ENCODE measurements at regions not wholly inside any gene's neighbourhood (a gene's known extent, or its start where the extent isn't known, plus 50 kb on each side); places are given as distances from the start of the nearest gene placed in this dataset.

DNA sequence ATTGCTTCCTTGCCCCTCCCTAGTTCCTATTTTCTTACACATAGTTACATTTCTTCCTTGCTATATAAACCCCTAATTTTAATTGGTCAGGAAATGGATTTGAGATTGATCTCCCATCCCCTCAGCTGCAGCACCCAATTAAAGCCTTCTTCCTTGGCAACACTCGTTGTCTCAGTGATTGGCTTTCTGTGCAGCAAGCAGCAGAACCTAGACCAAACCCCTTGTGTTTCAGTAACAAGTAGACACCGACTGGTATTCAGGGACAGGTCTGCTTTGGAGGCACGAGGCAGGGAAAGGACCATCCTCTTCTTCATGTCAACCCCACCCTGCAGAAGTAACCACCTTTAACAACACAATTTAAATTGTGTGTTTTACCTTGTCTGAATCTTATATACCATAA lies 152.6 kb downstream of the RPAP3 start:
- FAIRE-seq, result no peak
- TF ChIP-seq, protein P1, sequence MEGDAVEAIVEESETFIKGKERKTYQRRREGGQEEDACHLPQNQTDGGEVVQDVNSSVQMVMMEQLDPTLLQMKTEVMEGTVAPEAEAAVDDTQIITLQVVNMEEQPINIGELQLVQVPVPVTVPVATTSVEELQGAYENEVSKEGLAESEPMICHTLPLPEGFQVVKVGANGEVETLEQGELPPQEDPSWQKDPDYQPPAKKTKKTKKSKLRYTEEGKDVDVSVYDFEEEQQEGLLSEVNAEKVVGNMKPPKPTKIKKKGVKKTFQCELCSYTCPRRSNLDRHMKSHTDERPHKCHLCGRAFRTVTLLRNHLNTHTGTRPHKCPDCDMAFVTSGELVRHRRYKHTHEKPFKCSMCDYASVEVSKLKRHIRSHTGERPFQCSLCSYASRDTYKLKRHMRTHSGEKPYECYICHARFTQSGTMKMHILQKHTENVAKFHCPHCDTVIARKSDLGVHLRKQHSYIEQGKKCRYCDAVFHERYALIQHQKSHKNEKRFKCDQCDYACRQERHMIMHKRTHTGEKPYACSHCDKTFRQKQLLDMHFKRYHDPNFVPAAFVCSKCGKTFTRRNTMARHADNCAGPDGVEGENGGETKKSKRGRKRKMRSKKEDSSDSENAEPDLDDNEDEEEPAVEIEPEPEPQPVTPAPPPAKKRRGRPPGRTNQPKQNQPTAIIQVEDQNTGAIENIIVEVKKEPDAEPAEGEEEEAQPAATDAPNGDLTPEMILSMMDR (IDR thresholded peaks at IDR 0.05; ENCODE audit: insufficient read depth, missing control alignments), result no peak
- DNase-seq (ENCODE audit: insufficient read length, low spot score), result no peak

DNA sequence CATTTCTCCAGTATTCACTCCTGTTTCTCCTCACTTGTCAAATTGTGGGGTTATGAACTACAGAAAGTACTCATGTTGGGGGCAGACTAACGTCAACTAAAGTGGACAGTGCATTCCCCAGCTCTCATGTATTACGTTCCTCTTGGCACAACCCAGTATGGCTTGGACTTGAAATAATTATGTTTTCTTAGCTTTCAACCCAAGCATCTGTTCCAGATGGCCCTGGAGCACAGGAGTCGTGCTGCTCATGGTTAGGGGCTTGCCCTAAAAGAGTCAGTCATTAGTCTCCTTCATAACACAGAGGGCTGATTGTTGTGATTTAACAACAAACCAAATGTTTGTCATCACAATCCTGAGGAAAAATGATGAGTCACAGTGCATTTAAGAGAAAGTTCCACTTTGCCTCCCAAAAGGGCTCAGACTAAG lies 154.4 kb downstream of the RPAP3 start:
- TF ChIP-seq, protein P1 (IDR thresholded peaks at IDR 0.05; ENCODE audit: insufficient read depth, missing control alignments), result no peak
- FAIRE-seq (no peak), DNase-seq (ENCODE audit: insufficient read length, low spot score) (no peak)

DNA sequence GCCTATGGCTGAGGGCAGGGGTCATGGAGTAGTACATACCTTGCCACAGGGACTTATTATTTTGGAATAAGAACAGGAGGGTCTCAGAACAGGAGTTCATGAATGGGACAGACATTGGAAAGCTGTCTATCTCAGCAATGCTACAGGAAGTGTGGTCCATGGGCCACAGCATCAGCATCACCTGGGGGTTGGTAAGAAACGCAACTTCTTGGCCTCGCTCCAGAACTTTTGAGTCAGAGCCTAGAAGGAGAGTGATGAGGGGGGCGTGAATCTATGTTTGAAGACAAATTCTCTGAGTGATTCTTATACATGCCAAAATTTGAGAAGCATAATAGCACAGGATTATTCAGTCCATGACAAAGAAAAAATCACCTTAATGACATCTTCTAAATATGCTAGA lies 156.6 kb downstream of the RPAP3 start:
- TF ChIP-seq, protein P1 (IDR thresholded peaks at IDR 0.05; ENCODE audit: insufficient read depth, missing control alignments), result no peak
- FAIRE-seq (no peak), DNase-seq (ENCODE audit: insufficient read length, low spot score) (no peak)

DNA sequence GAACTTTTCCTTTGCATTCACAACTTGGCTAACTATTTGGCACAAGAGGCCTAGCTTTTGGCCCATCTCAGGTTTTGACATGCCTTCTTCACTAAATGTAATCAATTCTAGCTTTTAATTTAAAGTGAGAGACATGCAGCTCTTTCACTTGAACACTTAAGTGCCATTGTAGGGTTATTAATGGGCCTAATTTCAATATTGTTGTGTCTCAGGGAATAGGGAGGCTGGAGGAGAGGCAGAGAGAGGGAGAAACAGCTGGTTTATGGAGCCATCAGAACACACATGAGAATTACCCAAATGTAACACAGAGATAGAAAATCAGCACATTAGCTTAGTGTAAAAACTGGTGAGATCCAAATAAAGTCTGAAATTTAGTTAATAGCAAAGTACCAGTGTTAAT lies 157.4 kb downstream of the RPAP3 start:
- FAIRE-seq, result no peak
- no peak for DNase-seq (ENCODE audit: insufficient read length, low spot score)
- TF ChIP-seq, protein P1 (IDR thresholded peaks at IDR 0.05; ENCODE audit: insufficient read depth, missing control alignments), result no peak

DNA sequence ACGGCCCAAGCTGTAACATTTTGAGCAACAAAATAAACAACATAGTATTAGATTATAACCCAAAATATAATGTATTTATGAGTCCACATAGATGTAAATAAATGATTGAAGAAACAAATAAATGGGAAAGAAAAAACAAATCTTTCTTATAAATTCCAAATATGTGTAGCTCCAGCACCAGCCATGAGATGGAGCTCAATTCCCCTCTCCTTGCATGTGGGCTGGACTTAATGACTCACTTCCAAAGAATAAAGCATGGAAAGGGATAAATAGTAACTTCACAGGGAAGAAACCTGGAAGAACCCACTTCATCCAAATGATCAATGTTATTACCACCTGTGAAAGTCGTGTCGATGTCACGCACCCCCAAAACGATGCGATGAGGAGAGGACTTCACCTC lies 158.8 kb downstream of the RPAP3 start:
- FAIRE-seq (no peak), DNase-seq (ENCODE audit: insufficient read length, low spot score) (no peak)
- TF ChIP-seq, protein P1 (IDR thresholded peaks at IDR 0.05; ENCODE audit: insufficient read depth, missing control alignments), result no peak

DNA sequence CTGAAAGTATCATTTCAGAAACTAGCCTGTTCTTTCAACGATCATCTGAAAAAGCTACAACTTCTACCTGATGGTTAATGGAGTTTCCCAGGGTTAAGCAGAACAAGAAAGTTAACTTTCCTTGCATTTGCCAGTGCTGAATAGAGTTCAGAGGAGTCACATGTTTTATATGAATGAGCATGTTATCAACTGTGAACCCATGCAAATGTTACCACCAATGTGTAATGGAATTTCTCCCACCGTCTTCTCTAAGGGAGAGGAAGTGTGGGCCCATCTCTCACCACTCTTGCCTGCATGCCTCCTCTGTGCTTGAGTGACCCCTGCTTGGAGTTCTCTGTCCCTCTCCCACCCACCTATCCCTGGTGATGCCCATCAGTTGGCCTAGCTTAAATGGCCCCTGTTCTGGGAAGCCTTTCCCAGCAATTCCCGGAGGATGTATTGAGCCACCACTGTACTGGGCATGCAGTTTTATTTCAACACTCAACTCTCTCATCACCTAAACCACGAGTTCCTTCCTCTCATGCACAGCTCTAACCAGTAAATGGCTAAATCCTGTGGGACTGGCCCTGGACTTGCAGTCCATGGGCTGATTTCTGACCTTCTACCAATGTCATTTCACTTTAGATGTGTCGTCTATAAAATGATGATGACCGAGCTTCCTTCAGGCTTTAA lies 159.8 kb downstream of the RPAP3 start:
- no peak for DNase-seq (ENCODE audit: insufficient read length, low spot score)
- TF ChIP-seq, protein P1 (IDR thresholded peaks at IDR 0.05; ENCODE audit: insufficient read depth, missing control alignments), result no peak
- no peak for FAIRE-seq

DNA sequence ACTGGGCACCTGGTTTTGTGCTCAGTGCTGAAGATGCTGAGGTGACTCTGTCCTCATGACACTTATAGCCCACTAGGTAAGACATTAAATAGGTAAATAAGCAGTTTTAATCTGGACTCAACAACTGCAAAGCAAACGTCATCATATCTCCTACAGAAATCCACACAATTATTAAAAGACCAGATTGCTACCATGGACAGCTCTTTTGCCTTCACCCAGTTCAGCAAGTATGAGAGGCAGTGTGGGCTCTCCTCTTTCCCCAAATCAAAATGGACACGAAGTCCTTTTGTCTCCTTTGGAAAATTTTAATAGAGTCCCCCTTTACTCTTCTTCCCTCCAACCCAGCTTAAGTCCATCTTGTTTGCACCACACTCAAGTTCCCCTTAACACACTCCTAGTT lies 171.1 kb downstream of the RPAP3 start:
- DNase-seq (ENCODE audit: insufficient read length, low spot score) (no peak), FAIRE-seq (no peak)
- TF ChIP-seq, protein P1 (IDR thresholded peaks at IDR 0.05; ENCODE audit: insufficient read depth, missing control alignments), result no peak

Measured in D721Med (cell line).